Endothelial cell (in vitro differentiated cells): ENCODE measurements at regions not wholly inside any gene's neighbourhood (a gene's known extent, or its start where the extent isn't known, plus 50 kb on each side); places are given as distances from the start of the nearest gene placed in this dataset.

Source experiments
- DNase-seq: peaks from one replicate; pipeline ENCODE4 v3.0.0; 2021; ENCODE audit warnings: low spot score
- H3K27ac Mint-ChIP-seq: one replicate; pipeline ENCODE4 v1.8.0; 2021; ENCODE audit warnings: mixed read lengths, inconsistent platforms; ENCODE audit not compliant: unreplicated experiment
- H3K27me3 Mint-ChIP-seq: one replicate; pipeline ENCODE4 v1.8.0; 2021; ENCODE audit warnings: mild to moderate bottlenecking, moderate library complexity, mixed read lengths, inconsistent platforms; ENCODE audit not compliant: unreplicated experiment
- H3K36me3 Mint-ChIP-seq: one replicate; pipeline ENCODE4 v1.8.0; 2021; ENCODE audit warnings: mild to moderate bottlenecking, low read depth, mixed read lengths, inconsistent platforms; ENCODE audit not compliant: unreplicated experiment
- H3K4me1 Mint-ChIP-seq: one replicate; pipeline ENCODE4 v1.8.0; 2021; ENCODE audit warnings: mild to moderate bottlenecking, mixed read lengths, inconsistent platforms; ENCODE audit not compliant: unreplicated experiment
- H3K4me3 Mint-ChIP-seq: one replicate; pipeline ENCODE4 v1.8.0; 2021; ENCODE audit warnings: mild to moderate bottlenecking, mixed read lengths, inconsistent platforms; ENCODE audit not compliant: unreplicated experiment
- H3K9me3 Mint-ChIP-seq: one replicate; pipeline ENCODE4 v1.8.0; 2021; ENCODE audit warnings: mixed read lengths, inconsistent platforms; ENCODE audit not compliant: unreplicated experiment
- CTCF ChIP-seq: fragments of 200-600 bp; sonication (generic); IDR thresholded peaks from one replicate; pipeline ENCODE4 v1.5.0; 2021; ENCODE audit warnings: antibody characterized with exemption; ENCODE audit not compliant: unreplicated experiment

- H3K4me1 Mint-ChIP-seq, result peaks cover 43% of the 10 kb centered on the region
- no peaks in the 10 kb centered on the region for H3K36me3 Mint-ChIP-seq
- no peak overlapping the region for H3K27ac Mint-ChIP-seq
- peaks cover 1% of the 10 kb centered on the region for H3K27me3 Mint-ChIP-seq
- H3K9me3 Mint-ChIP-seq, result no peaks in the 10 kb centered on the region
- no peak overlapping the region for H3K4me3 Mint-ChIP-seq
- no peak for TF ChIP-seq CTCF
- no peak for DNase-seq
Observed at GRCh38 chr18:44552706-44553105, 128.0 kb upstream of the SETBP1 start.

GRCh38 chr18:44556296-44556695 lies 124.4 kb upstream of the SETBP1 start:
- no peak overlapping the region for H3K27ac Mint-ChIP-seq
- no peak for DNase-seq
- peaks cover 1% of the 10 kb centered on the region for H3K27me3 Mint-ChIP-seq
- peaks cover 33% of the 10 kb centered on the region for H3K4me1 Mint-ChIP-seq
- H3K36me3 Mint-ChIP-seq, result no peaks in the 10 kb centered on the region
- no peak overlapping the region for H3K4me3 Mint-ChIP-seq
- TF ChIP-seq CTCF, result no peak
- H3K9me3 Mint-ChIP-seq, result no peaks in the 10 kb centered on the region

GRCh38 chr18:44557616-44558151 lies 123.0 kb upstream of the SETBP1 start:
- no peak for TF ChIP-seq CTCF
- H3K36me3 Mint-ChIP-seq, result no peaks in the 10 kb centered on the region
- H3K27me3 Mint-ChIP-seq, result peaks cover 1% of the 10 kb centered on the region
- no peak overlapping the region for H3K4me3 Mint-ChIP-seq
- H3K4me1 Mint-ChIP-seq, result peaks cover 29% of the 10 kb centered on the region
- H3K27ac Mint-ChIP-seq, result no peak overlapping the region
- H3K9me3 Mint-ChIP-seq, result no peaks in the 10 kb centered on the region
- DNase-seq, result no peak

GRCh38 chr18:44558767-44559166 lies 121.9 kb upstream of the SETBP1 start:
- H3K27me3 Mint-ChIP-seq, result peaks cover 1% of the 10 kb centered on the region
- no peaks in the 10 kb centered on the region for H3K36me3 Mint-ChIP-seq
- no peak overlapping the region for H3K4me3 Mint-ChIP-seq
- no peak for DNase-seq
- no peak overlapping the region for H3K27ac Mint-ChIP-seq
- no peaks in the 10 kb centered on the region for H3K9me3 Mint-ChIP-seq
- peaks cover 29% of the 10 kb centered on the region for H3K4me1 Mint-ChIP-seq
- TF ChIP-seq CTCF, result no peak

GRCh38 chr18:44562986-44563385 lies 117.7 kb upstream of the SETBP1 start:
- H3K4me1 Mint-ChIP-seq, result peaks cover 24% of the 10 kb centered on the region

More at GRCh38 chr18:44562986-44563385, 117.7 kb upstream of the SETBP1 start:
- no peaks in the 10 kb centered on the region for H3K36me3 Mint-ChIP-seq
- no peak overlapping the region for H3K27ac Mint-ChIP-seq
- no peak overlapping the region for H3K4me3 Mint-ChIP-seq
- no peak for TF ChIP-seq CTCF
- no peak for DNase-seq
- no peaks in the 10 kb centered on the region for H3K27me3 Mint-ChIP-seq
- no peaks in the 10 kb centered on the region for H3K9me3 Mint-ChIP-seq
